GM12891 (cell line): ENCODE measurements at regions not wholly inside any gene's neighbourhood (a gene's known extent, or its start where the extent isn't known, plus 50 kb on each side); places are given as distances from the start of the nearest gene placed in this dataset.

Source experiments
- DNase-seq: peaks from one replicate; pipeline ENCODE4 v3.0.0; 2011; ENCODE audit warnings: low spot score; ENCODE audit not compliant: insufficient read length
- FAIRE-seq: peaks from 2 replicates; lab custom pipeline; 2011; peaks lifted over from hg19 to GRCh38; lab: Jason Lieb, UNC
- PAX5 ChIP-seq: IDR thresholded peaks from 2 replicates; pipeline ENCODE4 v1.6.1; 2011; ENCODE audit warnings: low read length, moderate library complexity, mild to moderate bottlenecking; ENCODE audit not compliant: insufficient read depth, severe bottlenecking
- POLR2A ChIP-seq: IDR thresholded peaks from 2 replicates; pipeline ENCODE4 v1.6.1; 2011; ENCODE audit warnings: low read depth, low read length, control low read depth
- POLR2AphosphoS5 ChIP-seq: IDR thresholded peaks from 2 replicates; pipeline ENCODE4 v1.6.1; 2011; ENCODE audit warnings: low read depth, low read length, control low read depth
- POU2F2 ChIP-seq: IDR thresholded peaks from 2 replicates; pipeline ENCODE4 v1.6.1; 2011; ENCODE audit warnings: low read depth, mild to moderate bottlenecking, control low read depth, low read length, moderate library complexity
- SPI1 ChIP-seq: IDR thresholded peaks from 2 replicates; pipeline ENCODE4 v1.6.1; 2011; ENCODE audit warnings: low read depth, low read length, control low read depth
- TAF1 ChIP-seq: IDR thresholded peaks from 2 replicates; pipeline ENCODE4 v1.6.1; 2011; ENCODE audit warnings: low read depth, low read length, control low read depth

- no peak for DNase-seq
- no peak for TF ChIP-seq POU2F2
- no peak for TF ChIP-seq PAX5
- no peak for TF ChIP-seq POLR2A
- no peak for TF ChIP-seq SPI1
- no peak for TF ChIP-seq TAF1
- TF ChIP-seq POLR2AphosphoS5 = no peak
- no peak for FAIRE-seq
These were observed 168.6 kb upstream of the NECTIN1 start for GRCh38 chr11:119897576-119897975.

GRCh38 chr11:119897046-119897440 is 168.0 kb upstream of the NECTIN1 start:
- DNase-seq = no peak
- TF ChIP-seq POLR2A (no peak), POLR2AphosphoS5 (no peak), PAX5 (no peak), SPI1 (no peak), POU2F2 (no peak), TAF1 (no peak)

GRCh38 chr11:119896387-119897045 is 167.5 kb upstream of the NECTIN1 start:
- TF ChIP-seq POU2F2 (no peak), POLR2AphosphoS5 (no peak), TAF1 (no peak), POLR2A (no peak), PAX5 (no peak)
- no peak for DNase-seq
- no peak for FAIRE-seq

More at GRCh38 chr11:119897046-119897440, 168.0 kb upstream of the NECTIN1 start:
- FAIRE-seq = no peak

GRCh38 chr11:119895981-119896380 is 167.0 kb upstream of the NECTIN1 start:
- DNase-seq (no peak), FAIRE-seq (no peak)
- TF ChIP-seq POU2F2 = no peak
- no peak for TF ChIP-seq POLR2A
- no peak for TF ChIP-seq PAX5
- TF ChIP-seq POLR2AphosphoS5 = no peak
- no peak for TF ChIP-seq SPI1
- no peak for TF ChIP-seq TAF1

GRCh38 chr11:119894916-119895315 is 165.9 kb upstream of the NECTIN1 start:
- DNase-seq (no peak), FAIRE-seq (no peak)
- TF ChIP-seq PAX5 (no peak), POU2F2 (no peak), POLR2A (no peak), POLR2AphosphoS5 (no peak)

- FAIRE-seq = no peak
- no peak for DNase-seq
- TF ChIP-seq PAX5 = no peak
- TF ChIP-seq POLR2AphosphoS5 = no peak
- TF ChIP-seq POLR2A = no peak
- no peak for TF ChIP-seq POU2F2
- no peak for TF ChIP-seq TAF1
- no peak for TF ChIP-seq SPI1
These were observed 163.4 kb upstream of the NECTIN1 start for GRCh38 chr11:119892311-119892808.

GRCh38 chr11:119891055-119891768 is 162.2 kb upstream of the NECTIN1 start:
- no peak for TF ChIP-seq SPI1
- DNase-seq (no peak), FAIRE-seq (no peak)

GRCh38 chr11:119890466-119890865 is 161.5 kb upstream of the NECTIN1 start:
- DNase-seq = no peak
- FAIRE-seq = no peak
- TF ChIP-seq POLR2A (no peak), TAF1 (no peak), POU2F2 (no peak), SPI1 (no peak), POLR2AphosphoS5 (no peak), PAX5 (no peak)

GRCh38 chr11:119889728-119890280 is 160.8 kb upstream of the NECTIN1 start:
- TF ChIP-seq TAF1 (no peak), PAX5 (no peak), POLR2AphosphoS5 (no peak), SPI1 (no peak), POU2F2 (no peak), POLR2A (no peak)
- DNase-seq = no peak
- no peak for FAIRE-seq
